H1 (cell line): ENCODE measurements at regions not wholly inside any gene's neighbourhood (a gene's known extent, or its start where the extent isn't known, plus 50 kb on each side); places are given as distances from the start of the nearest gene placed in this dataset.

Experiments used
- CTCF ChIA-PET: fragments of 300-600 bp; sonication (Branson Sonifier 250); formaldehyde crosslinking; loops from one replicate; lab custom pipeline; 2021; ENCODE audit not compliant: partially characterized antibody; lab: Charles Lee
- POLR2A ChIA-PET: fragments of 300-600 bp; sonication (Branson Sonifier 250); formaldehyde crosslinking; loops from one replicate; lab custom pipeline; 2021; ENCODE audit warnings: inconsistent platforms; ENCODE audit not compliant: partially characterized antibody; lab: Charles Lee
- DNase-seq, 2 experiments: peaks; one replicate each; pipeline versions ENCODE4 v3.0.0 to v3.0.0-alpha.2; 2010 to 2022; ENCODE audit warnings: low spot score in 2 of 2, low read depth in 1 of 2, mixed read lengths in 1 of 2
- FAIRE-seq: peaks from 2 replicates; lab custom pipeline; 2011; peaks lifted over from hg19 to GRCh38; lab: Jason Lieb, UNC
- H2AFZ ChIP-seq: 2 replicates; pipeline ENCODE4 v1.8.1; 2012; ENCODE audit warnings: low read length, inconsistent platforms
- H2AK5ac ChIP-seq: 2 replicates; pipeline ENCODE4 v1.6.1; 2013; ENCODE audit warnings: low read depth, low read length
- H2BK120ac ChIP-seq: replicated peaks from 2 replicates; pipeline ENCODE3; 2013; ENCODE audit warnings: low read depth, low read length, inconsistent platforms
- H2BK12ac ChIP-seq: 2 replicates; pipeline ENCODE4 v1.6.1; 2013; ENCODE audit warnings: low read depth, low read length
- H2BK15ac ChIP-seq: 2 replicates; pipeline ENCODE4 v1.6.1; 2013; ENCODE audit warnings: low read length
- H2BK20ac ChIP-seq: 2 replicates; pipeline ENCODE4 v1.6.1; 2013; ENCODE audit warnings: low read length
- H2BK5ac ChIP-seq: 2 replicates; pipeline ENCODE4 v1.6.1; 2013; ENCODE audit warnings: low read depth, low read length
- H3K14ac ChIP-seq: 2 replicates; pipeline ENCODE4 v1.6.1; 2013; ENCODE audit warnings: inconsistent platforms; ENCODE audit not compliant: insufficient read length
- H3K18ac ChIP-seq: 2 replicates; pipeline ENCODE4 v1.6.1; 2013; ENCODE audit warnings: low read length; ENCODE audit errors: extremely low read depth
- H3K23ac ChIP-seq: 2 replicates; pipeline ENCODE4 v1.6.1; 2013; ENCODE audit warnings: inconsistent platforms; ENCODE audit not compliant: insufficient read length
- H3K23me2 ChIP-seq: 2 replicates; pipeline ENCODE4 v1.6.1; 2013; ENCODE audit warnings: low read depth, low read length
- H3K27ac ChIP-seq: 2 replicates; pipeline ENCODE4 v1.6.1; 2011; ENCODE audit warnings: low read depth, low read length, inconsistent platforms
- H3K27me3 ChIP-seq, 4 experiments: replicated peaks in 1 of 4; 1 replicate in 1 of 4; 2 replicates in 3 of 4; pipeline versions ENCODE4 v1.6.1 to v1.8.1; 2011 to 2013; ENCODE audit warnings: low read length in 3 of 4, mild to moderate bottlenecking in 3 of 4, inconsistent platforms in 2 of 4, mixed read lengths in 2 of 4, moderate library complexity in 1 of 4; ENCODE audit not compliant: control insufficient read depth in 3 of 4, insufficient read depth in 3 of 4; ENCODE audit errors: extremely low read depth in 1 of 4
- H3K36me3 ChIP-seq, 4 experiments: 2 replicates each; pipeline versions ENCODE4 v1.6.1 to v1.8.1; 2011 to 2013; ENCODE audit warnings: mild to moderate bottlenecking in 4 of 4, low read length in 3 of 4, moderate library complexity in 2 of 4, control low read depth in 1 of 4, inconsistent platforms in 1 of 4; ENCODE audit not compliant: insufficient read depth in 4 of 4, control insufficient read depth in 2 of 4
- H3K4ac ChIP-seq: replicated peaks from 2 replicates; pipeline ENCODE3; 2013; ENCODE audit warnings: low read length, low read depth, mixed read lengths, inconsistent platforms; ENCODE audit not compliant: insufficient read length
- H3K4me1 ChIP-seq, 4 experiments: replicated peaks in 1 of 4; 1 replicate in 1 of 4; 2 replicates in 3 of 4; pipeline versions ENCODE4 v1.6.1 to v1.8.1; 2011 to 2013; ENCODE audit warnings: low read length in 3 of 4, inconsistent platforms in 2 of 4, mixed read lengths in 1 of 4; ENCODE audit not compliant: insufficient read depth in 4 of 4, control insufficient read depth in 3 of 4
- H3K4me2 ChIP-seq, 2 experiments: 2 replicates each; pipeline versions ENCODE4 v1.6.1 to v1.8.1; 2011 to 2013; ENCODE audit warnings: low read depth in 2 of 2, low read length in 2 of 2, control low read depth in 1 of 2, inconsistent platforms in 1 of 2, mild to moderate bottlenecking in 1 of 2; ENCODE audit not compliant: insufficient read depth in 1 of 2
- H3K4me3 ChIP-seq, 4 experiments: fragments of 200-600, 300-600 bp in 1 of 4; sonication (generic), shearing (Covaris generic), sonication (Bioruptor Twin) in 1 of 4; 2 replicates each; pipeline versions ENCODE4 v1.5.1 to v1.8.1; 2011 to 2016; ENCODE audit warnings: low read length in 4 of 4, low read depth in 3 of 4, control low read depth in 2 of 4, inconsistent platforms in 2 of 4, mild to moderate bottlenecking in 2 of 4, mixed read lengths in 1 of 4, moderate library complexity in 1 of 4; ENCODE audit not compliant: insufficient read depth in 2 of 4; ENCODE audit errors: extremely low read depth in 1 of 4
- H3K56ac ChIP-seq: replicated peaks from 2 replicates; pipeline ENCODE3; 2013; ENCODE audit warnings: low read depth, mild to moderate bottlenecking, mixed read lengths, low read length, inconsistent platforms; ENCODE audit not compliant: insufficient read length
- H3K79me1 ChIP-seq: 2 replicates; pipeline ENCODE4 v1.6.1; 2013; ENCODE audit warnings: low read depth, low read length, control low read depth
- H3K79me2 ChIP-seq, 2 experiments: 2 replicates each; pipeline versions ENCODE4 v1.6.1 to v1.8.1; 2012 to 2013; ENCODE audit warnings: low read length in 2 of 2, mild to moderate bottlenecking in 2 of 2, inconsistent platforms in 1 of 2; ENCODE audit not compliant: insufficient read depth in 2 of 2, control insufficient read depth in 1 of 2
- H3K9ac ChIP-seq, 4 experiments: replicated peaks in 1 of 4; 1 replicate in 1 of 4; 2 replicates in 3 of 4; pipeline versions ENCODE4 v1.6.1 to v1.8.1; 2011 to 2013; ENCODE audit warnings: low read depth in 3 of 4, low read length in 3 of 4, control low read depth in 2 of 4, mild to moderate bottlenecking in 2 of 4, moderate library complexity in 2 of 4, inconsistent platforms in 1 of 4; ENCODE audit errors: extremely low read depth in 1 of 4
- H3K9me3 ChIP-seq, 2 experiments: 2 replicates each; pipeline versions ENCODE4 v1.6.1 to v1.8.1; 2012 to 2013; ENCODE audit warnings: mild to moderate bottlenecking in 2 of 2, moderate library complexity in 2 of 2, control low read depth in 1 of 2, inconsistent platforms in 1 of 2, low read depth in 1 of 2, low read length in 1 of 2, mixed read lengths in 1 of 2; ENCODE audit not compliant: insufficient read depth in 2 of 2
- H4K20me1 ChIP-seq, 2 experiments: replicated peaks in 1 of 2; 2 replicates each; pipeline versions ENCODE3 to v1.8.1; 2011 to 2013; ENCODE audit warnings: inconsistent platforms in 2 of 2, low read length in 2 of 2, mild to moderate bottlenecking in 1 of 2; ENCODE audit not compliant: insufficient read depth in 2 of 2, control insufficient read depth in 1 of 2
- H4K5ac ChIP-seq: 2 replicates; pipeline ENCODE4 v1.6.1; 2013; ENCODE audit warnings: low read length, low read depth, mixed read lengths, inconsistent platforms; ENCODE audit not compliant: insufficient read length
- H4K8ac ChIP-seq: 2 replicates; pipeline ENCODE4 v1.8.0; 2013; ENCODE audit warnings: mild to moderate bottlenecking, moderate library complexity, low read length, inconsistent platforms; ENCODE audit not compliant: insufficient read depth; ENCODE audit errors: extremely low read depth
- H4K91ac ChIP-seq: replicated peaks from 2 replicates; pipeline ENCODE3; 2013; ENCODE audit warnings: low read length, mixed read lengths, inconsistent platforms; ENCODE audit not compliant: insufficient read length
- CREB1 ChIP-seq: IDR thresholded peaks from 2 replicates; pipeline ENCODE4 v1.6.1; 2012; ENCODE audit warnings: inconsistent platforms
- EGR1 ChIP-seq: IDR thresholded peaks from 2 replicates; pipeline ENCODE4 v1.6.1; 2011; ENCODE audit warnings: low read depth, low read length, borderline replicate concordance
- RBBP5 ChIP-seq: IDR thresholded peaks from 2 replicates; pipeline ENCODE4 v1.7.1; 2012; ENCODE audit warnings: low read depth, mild to moderate bottlenecking, inconsistent platforms, low read length, moderate library complexity, borderline replicate concordance
- RFX5 ChIP-seq: IDR thresholded peaks from 2 replicates; pipeline ENCODE4 v1.6.1; 2011; ENCODE audit warnings: low read depth, low read length, improper control_type of control experiment, borderline replicate concordance
- RXRA ChIP-seq: IDR thresholded peaks from 2 replicates; pipeline ENCODE4 v1.6.1; 2011; ENCODE audit warnings: low read depth, mild to moderate bottlenecking, low read length, moderate library complexity; ENCODE audit not compliant: insufficient read depth
- SRF ChIP-seq: IDR thresholded peaks from 2 replicates; pipeline ENCODE4 v1.6.1; 2011; ENCODE audit warnings: mild to moderate bottlenecking, low read depth, low read length, moderate library complexity
- SUZ12 ChIP-seq: fragments of 200-600 bp; sonication (generic); IDR thresholded peaks from 2 replicates; pipeline ENCODE4 v1.6.1; 2012; ENCODE audit warnings: mild to moderate bottlenecking, inconsistent platforms, low read length, moderate library complexity, mixed read lengths
- TAF1 ChIP-seq: IDR thresholded peaks from 2 replicates; pipeline ENCODE4 v1.6.1; 2011; ENCODE audit warnings: mild to moderate bottlenecking, low read depth, low read length
- WGBS, 2 experiments: shearing (Covaris generic) in 1 of 2; methylation state at CpG; one replicate each; pipeline versions ENCODE4 v1.1.6 to v1.1.7; 2013 to 2015; ENCODE audit warnings: low lambda C conversion rate in 2 of 2, mixed read lengths in 2 of 2, inconsistent platforms in 1 of 2, low coverage in 1 of 2, missing lambda C conversion rate in 1 of 2; ENCODE audit not compliant: insufficient replicate concordance in 2 of 2, insufficient coverage in 1 of 2, insufficient read length in 1 of 2; ENCODE audit errors: extremely low coverage in 1 of 2, missing lambda C conversion rate in 1 of 2; 5-methylcytosine and 5-hydroxymethylcytosine counted together

GRCh38 chr10:62894156-62894555, 78.0 kb upstream of the EGR2 start:
- no peaks in the 10 kb centered on the region for H3K27me3 ChIP-seq
- FAIRE-seq = no peak
- H3K36me3 ChIP-seq = no peaks in the 10 kb centered on the region
- TF ChIP-seq RXRA = no peak
- TF ChIP-seq TAF1 = no peak
- TF ChIP-seq EGR1 = no peak
- TF ChIP-seq RBBP5 = no peak
- TF ChIP-seq RFX5 = no peak
- TF ChIP-seq SRF = no peak
- no peak for TF ChIP-seq CREB1
- TF ChIP-seq SUZ12 = no peak

More at GRCh38 chr10:62894156-62894555, 78.0 kb upstream of the EGR2 start:
- Histone ChIP-seq H3K27ac (no peak overlapping the region), H2AK5ac (no peak overlapping the region), H3K18ac (no peak overlapping the region), H3K4ac (no peak overlapping the region), H3K79me1 (no peaks in the 10 kb centered on the region), H2BK5ac (no peak overlapping the region), H4K5ac (no peak overlapping the region), H4K8ac (no peak overlapping the region), H3K23ac (no peak overlapping the region), H4K91ac (no peak overlapping the region), H3K9ac (no peak overlapping the region), H3K9me3 (no peaks in the 10 kb centered on the region), H3K23me2 (no peaks in the 10 kb centered on the region; the same call in 1 of the 2 replicates), H3K14ac (no peak overlapping the region), H3K79me2 (no peaks in the 10 kb centered on the region), H3K4me3 (no peak overlapping the region), H2BK120ac (no peak overlapping the region), H2BK15ac (no peak overlapping the region), H2AFZ (no peak overlapping the region), H3K4me2 (no peak overlapping the region), H3K56ac (no peak overlapping the region), H3K4me1 (peaks cover 0 to 2% (median 0%) of the 10 kb centered on the region in 4 experiments; a peak in 3 of 7 replicates), H2BK20ac (no peak overlapping the region), H4K20me1 (no peaks in the 10 kb centered on the region), H2BK12ac (no peak overlapping the region)
- DNase-seq = no peak
- ChIA-PET POLR2A (no interaction called here), CTCF (interaction anchor here (0.6 to 1.0 kb wide), 3 partner anchors 15 to 317 kb away, joined by 3 to 4 read pairs (median 3); no protein-coding TSS in a partner anchor)
- 84% methylated on average over 3 of the region's 3 CpGs; no CpG with 5 or more reads in 1 of the 2 experiments for WGBS, 2 experiments
